ENCODE measurements at regions not wholly inside any gene's neighbourhood (a gene's known extent, or its start where the extent isn't known, plus 50 kb on each side); places are given as distances from the start of the nearest gene placed in this dataset.

DNA sequence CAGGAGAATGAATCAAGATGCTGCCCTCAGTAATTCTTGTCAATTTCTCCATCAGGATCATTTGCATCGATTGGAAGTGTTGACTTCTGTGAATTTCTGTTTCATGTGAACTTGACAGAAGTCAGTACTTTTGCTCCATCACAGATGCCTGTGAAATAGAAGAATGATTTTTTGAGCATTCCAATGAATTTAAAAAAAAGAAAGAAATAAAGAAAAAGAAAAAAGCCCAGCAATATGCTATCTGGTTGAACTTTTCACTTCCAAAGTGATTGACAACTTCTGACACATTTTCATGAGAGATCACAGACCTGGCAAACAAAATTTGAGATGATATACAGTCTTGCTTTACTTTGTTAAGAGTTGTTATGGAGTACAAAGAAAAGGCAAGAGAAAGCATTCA lies 175.3 kb downstream of the RWDD3 start:
- H3K27ac ChIP-seq (ENCODE audit: low read depth, low read length) = no peak overlapping the region
- no peak overlapping the region for H2BK5ac ChIP-seq (ENCODE audit: low read depth, low read length)
- no peak overlapping the region for H3K14ac ChIP-seq (ENCODE audit: insufficient read length)
- H2AFZ ChIP-seq (ENCODE audit: low read length) = no peak overlapping the region
- no peak overlapping the region for H2BK12ac ChIP-seq (ENCODE audit: low read depth, low read length)
- no peaks in the 10 kb centered on the region for H4K20me1 ChIP-seq (replicated peaks in 1 of 2; ENCODE audit: control insufficient read depth in 1 of 2, insufficient read depth in 2 of 2, low read length in 2 of 2)
- H3K4ac ChIP-seq (replicated peaks; ENCODE audit: insufficient read length, low read depth, low read length) = no peak overlapping the region
- no peak overlapping the region; the same call in 1 of the 2 replicates for H2BK20ac ChIP-seq (ENCODE audit: low read length)
- no peak overlapping the region for H2AK5ac ChIP-seq (ENCODE audit: low read depth, low read length)
- peak overlapping the region; percentile 74 for H2BK120ac ChIP-seq (replicated peaks; ENCODE audit: low read depth, low read length)
- H3K23me2 ChIP-seq (ENCODE audit: low read depth, low read length) = no peaks in the 10 kb centered on the region
- H3K23ac ChIP-seq (ENCODE audit: insufficient read length) = no peak overlapping the region
- H3K36me3 ChIP-seq (ENCODE audit: control insufficient read depth in 2 of 4, insufficient read depth in 4 of 4, low read length in 3 of 4) = peaks cover 0 to 4% (median 0%) of the 10 kb centered on the region in 4 experiments; a peak in 1 of 8 replicates
- ChIA-PET POLR2A (ENCODE audit: partially characterized antibody) (interaction anchor here (1.6 kb wide), 1 partner anchor 11 kb away, joined by 4 read pairs; no protein-coding TSS in a partner anchor), CTCF (ENCODE audit: partially characterized antibody) (no interaction called here)
- H4K8ac ChIP-seq (ENCODE audit: extremely low read depth, insufficient read depth, low read length) = no peak overlapping the region
- H2BK15ac ChIP-seq (ENCODE audit: low read length) = no peak overlapping the region
- no peaks in the 10 kb centered on the region for H3K27me3 ChIP-seq (replicated peaks in 1 of 4; ENCODE audit: control insufficient read depth in 3 of 4, extremely low read depth in 1 of 4, insufficient read depth in 3 of 4, low read length in 3 of 4)
- no peaks in the 10 kb centered on the region for H3K79me2 ChIP-seq (ENCODE audit: control insufficient read depth in 1 of 2, insufficient read depth in 2 of 2, low read length in 2 of 2)
- WGBS, 2 experiments (ENCODE audit: extremely low coverage in 1 of 2, insufficient coverage in 1 of 2, insufficient read length in 1 of 2, insufficient replicate concordance in 2 of 2, low coverage in 1 of 2, low lambda C conversion rate in 2 of 2, missing lambda C conversion rate in 1 of 2) = 67% methylated on average over 1 of the region's 1 CpG; no CpG with 5 or more reads in 1 of the 2 experiments
- H3K18ac ChIP-seq (ENCODE audit: extremely low read depth, low read length) = no peak overlapping the region; the same call in 1 of the 2 replicates
- H4K91ac ChIP-seq (replicated peaks; ENCODE audit: insufficient read length, low read length) = peak overlapping the region; percentile 17
- no peak for DNase-seq (ENCODE audit: low read depth in 1 of 2, low spot score in 2 of 2)
- peaks cover 7 to 8% of the 10 kb centered on the region in 2 experiments for H3K9me3 ChIP-seq (ENCODE audit: insufficient read depth in 2 of 2, low read depth in 1 of 2, low read length in 1 of 2)
- H3K79me1 ChIP-seq (ENCODE audit: low read depth, low read length) = no peaks in the 10 kb centered on the region
- H4K5ac ChIP-seq (ENCODE audit: insufficient read length, low read depth, low read length) = no peak overlapping the region
- no peak overlapping the region; a peak in 1 of 4 replicates for H3K4me2 ChIP-seq (ENCODE audit: insufficient read depth in 1 of 2, low read depth in 2 of 2, low read length in 2 of 2)
- no peak overlapping the region for H3K4me3 ChIP-seq (ENCODE audit: extremely low read depth in 1 of 4, insufficient read depth in 2 of 4, low read depth in 3 of 4, low read length in 4 of 4)
- peaks cover 6 to 19% (median 17%) of the 10 kb centered on the region in 4 experiments; a peak in 6 of 7 replicates for H3K4me1 ChIP-seq (replicated peaks in 1 of 4; ENCODE audit: control insufficient read depth in 3 of 4, insufficient read depth in 4 of 4, low read length in 3 of 4)
- FAIRE-seq = no peak
- H3K56ac ChIP-seq (replicated peaks; ENCODE audit: insufficient read length, low read depth, low read length) = no peak overlapping the region
- no peak overlapping the region for H3K9ac ChIP-seq (replicated peaks in 1 of 4; ENCODE audit: extremely low read depth in 1 of 4, low read depth in 3 of 4, low read length in 3 of 4)
- TF ChIP-seq NRF1 (IDR thresholded peaks at IDR 0.05; ENCODE audit: low read depth, low read length) (no peak), JUN (IDR thresholded peaks at IDR 0.05; ENCODE audit: low read depth, low read length) (no peak), ZNF274 (IDR thresholded peaks at IDR 0.05; ENCODE audit: borderline replicate concordance, extremely low read depth, low read length) (no peak), EGR1 (IDR thresholded peaks at IDR 0.05; ENCODE audit: borderline replicate concordance, low read depth, low read length) (no peak), RBBP5 (IDR thresholded peaks at IDR 0.05; ENCODE audit: borderline replicate concordance, low read depth, low read length) (no peak), CHD2 (IDR thresholded peaks at IDR 0.05; ENCODE audit: low read length) (no peak), POLR2A (IDR thresholded peaks at IDR 0.05; ENCODE audit: control extremely low read depth in 1 of 2, low read depth in 2 of 2, low read length in 2 of 2) (no peak), SIRT6 (IDR thresholded peaks at IDR 0.05; ENCODE audit: low read length) (no peak), MAFK (IDR thresholded peaks at IDR 0.05; ENCODE audit: low read depth, low read length) (no peak), SP2 (IDR thresholded peaks at IDR 0.05; ENCODE audit: low read length) (no peak), SAP30 (IDR thresholded peaks at IDR 0.05; ENCODE audit: insufficient read depth, insufficient replicate concordance, low read length) (no peak)
- TF ChIP-seq, protein P1, sequence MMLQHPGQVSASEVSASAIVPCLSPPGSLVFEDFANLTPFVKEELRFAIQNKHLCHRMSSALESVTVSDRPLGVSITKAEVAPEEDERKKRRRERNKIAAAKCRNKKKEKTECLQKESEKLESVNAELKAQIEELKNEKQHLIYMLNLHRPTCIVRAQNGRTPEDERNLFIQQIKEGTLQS (IDR thresholded peaks at IDR 0.05; ENCODE audit: insufficient read depth, low read depth, low read length) = no peak
- TF ChIP-seq, protein P2, sequence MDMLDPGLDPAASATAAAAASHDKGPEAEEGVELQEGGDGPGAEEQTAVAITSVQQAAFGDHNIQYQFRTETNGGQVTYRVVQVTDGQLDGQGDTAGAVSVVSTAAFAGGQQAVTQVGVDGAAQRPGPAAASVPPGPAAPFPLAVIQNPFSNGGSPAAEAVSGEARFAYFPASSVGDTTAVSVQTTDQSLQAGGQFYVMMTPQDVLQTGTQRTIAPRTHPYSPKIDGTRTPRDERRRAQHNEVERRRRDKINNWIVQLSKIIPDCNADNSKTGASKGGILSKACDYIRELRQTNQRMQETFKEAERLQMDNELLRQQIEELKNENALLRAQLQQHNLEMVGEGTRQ (IDR thresholded peaks at IDR 0.05; ENCODE audit: low read length) = no peak

All from H1 (cell line).